T-helper 17 cell (primary cell): ENCODE measurements at regions not wholly inside any gene's neighbourhood (a gene's known extent, or its start where the extent isn't known, plus 50 kb on each side); places are given as distances from the start of the nearest gene placed in this dataset.

Source experiments
- ATAC-seq: fragments of 150-1000 bp; cut with Tn5 transposase; 2 replicates; pipeline ENCODE4 v1.10.0; 2021; ENCODE audit warnings: mild to moderate bottlenecking, moderate library complexity
- DNase-seq, 3 donors: peaks; one replicate each; pipeline versions ENCODE4 v3.0.0 to v3.0.0-alpha.2; 2020 to 2021
- H3K9me3 ChIP-seq: one replicate; pipeline ENCODE4 v1.7.0; 2013; ENCODE audit warnings: low read length, mild to moderate bottlenecking; ENCODE audit not compliant: control insufficient read depth, poor library complexity, severe bottlenecking
- H3K27ac Mint-ChIP-seq: one replicate; pipeline ENCODE4 v1.8.0; 2022; ENCODE audit warnings: mild to moderate bottlenecking, moderate library complexity, mixed read lengths
- H3K27me3 Mint-ChIP-seq: one replicate; pipeline ENCODE4 v1.8.0; 2022; ENCODE audit warnings: mixed read lengths
- H3K36me3 Mint-ChIP-seq: one replicate; pipeline ENCODE4 v1.8.0; 2022; ENCODE audit warnings: low read depth, mixed read lengths
- H3K4me1 Mint-ChIP-seq: one replicate; pipeline ENCODE4 v1.8.0; 2022; ENCODE audit warnings: mild to moderate bottlenecking, mixed read lengths
- H3K4me3 Mint-ChIP-seq: one replicate; pipeline ENCODE4 v1.8.0; 2022; ENCODE audit warnings: mild to moderate bottlenecking, moderate library complexity, mixed read lengths

DNA sequence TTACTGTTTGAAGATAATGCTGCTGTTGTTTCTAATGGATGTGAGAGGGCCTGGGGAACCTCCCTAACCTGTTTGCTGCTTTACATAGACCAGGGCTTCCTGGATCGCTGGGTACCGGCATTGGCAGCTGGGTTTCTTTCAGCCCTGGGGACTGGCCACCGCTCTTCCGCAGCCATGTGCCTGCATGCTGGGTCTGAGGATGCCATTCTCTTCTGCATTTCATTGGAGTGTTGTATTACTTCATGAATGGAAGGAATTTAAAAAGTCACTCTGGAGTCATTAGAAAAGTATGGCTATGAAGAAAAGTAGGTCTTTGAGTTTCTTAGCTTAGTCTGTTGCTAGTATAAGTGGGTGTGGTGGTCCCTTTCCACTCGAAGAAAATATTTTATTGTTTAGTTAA, 107.3 kb upstream of the MGAT5 start:
- ATAC-seq (peak; percentile 23), DNase-seq (no peak)
- Mint-ChIP-seq H3K27me3 (no peaks in the 10 kb centered on the region), H3K4me1 (peaks cover 57% of the 10 kb centered on the region), H3K27ac (peak overlapping the region; percentile 83), H3K36me3 (peaks cover 7% of the 10 kb centered on the region), H3K4me3 (no peak overlapping the region)
- no peaks in the 10 kb centered on the region for H3K9me3 ChIP-seq

DNA sequence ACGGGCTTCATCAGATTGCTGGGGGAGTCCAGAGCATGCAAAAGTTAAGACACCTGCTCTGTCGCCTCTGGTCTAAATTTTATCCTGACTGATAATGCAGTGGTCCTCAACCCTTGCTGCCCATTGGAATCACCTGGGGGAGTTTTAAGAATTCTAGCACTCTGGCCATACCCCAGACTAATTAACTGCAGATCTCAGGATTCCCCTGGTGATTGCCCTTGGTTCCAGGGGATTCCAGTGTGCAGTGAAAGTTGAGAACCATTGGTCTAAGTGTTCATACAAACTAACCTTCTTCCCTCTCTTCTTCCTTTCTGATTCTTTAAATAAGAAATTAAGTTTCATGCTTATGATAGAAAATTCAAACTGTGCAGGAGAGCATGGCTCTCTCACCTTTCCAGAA, 105.7 kb upstream of the MGAT5 start:
- no peaks in the 10 kb centered on the region for H3K9me3 ChIP-seq
- H3K4me3 Mint-ChIP-seq, result no peak overlapping the region
- H3K4me1 Mint-ChIP-seq, result peaks cover 43% of the 10 kb centered on the region
- DNase-seq, result no peak
- peaks cover 4% of the 10 kb centered on the region for H3K36me3 Mint-ChIP-seq
- ATAC-seq, result no peak
- no peaks in the 10 kb centered on the region for H3K27me3 Mint-ChIP-seq
- no peak overlapping the region for H3K27ac Mint-ChIP-seq

DNA sequence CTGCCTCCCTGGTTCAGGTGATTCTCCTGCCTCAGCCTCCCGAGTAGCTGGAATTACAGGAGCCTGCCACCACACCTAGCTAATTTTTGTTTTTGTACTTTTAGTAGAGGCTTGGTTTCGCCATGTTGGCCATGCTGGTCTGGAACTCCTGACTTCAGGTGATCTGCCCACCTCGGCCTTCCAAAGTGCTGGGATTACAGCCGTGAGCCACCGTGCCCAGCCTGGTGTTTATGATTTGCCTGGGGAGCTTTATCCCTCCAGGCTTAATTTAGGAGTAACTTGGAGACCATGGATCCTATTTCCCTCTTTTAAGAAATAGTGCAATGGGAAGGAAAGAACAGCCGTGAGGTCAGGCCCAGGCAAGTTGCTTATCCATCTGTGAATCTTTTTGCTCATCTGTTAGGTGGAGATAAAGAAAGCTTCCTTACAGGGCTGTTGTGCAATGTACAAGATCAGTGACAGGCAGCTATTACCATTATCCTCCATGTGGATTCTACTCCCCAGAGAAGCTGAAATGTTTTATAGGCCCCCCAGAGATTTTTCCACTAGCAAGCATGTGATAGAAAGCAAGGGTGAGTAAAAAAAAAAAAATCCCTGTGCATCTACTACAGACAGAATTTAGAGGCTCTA, 104.9 kb upstream of the MGAT5 start:
- peaks cover 40% of the 10 kb centered on the region for H3K4me1 Mint-ChIP-seq
- H3K27ac Mint-ChIP-seq, result peak overlapping the region; percentile 63
- H3K27me3 Mint-ChIP-seq, result no peaks in the 10 kb centered on the region
- no peak overlapping the region for H3K4me3 Mint-ChIP-seq
- no peak for DNase-seq
- no peaks in the 10 kb centered on the region for H3K9me3 ChIP-seq
- ATAC-seq, result no peak
- no peaks in the 10 kb centered on the region for H3K36me3 Mint-ChIP-seq

DNA sequence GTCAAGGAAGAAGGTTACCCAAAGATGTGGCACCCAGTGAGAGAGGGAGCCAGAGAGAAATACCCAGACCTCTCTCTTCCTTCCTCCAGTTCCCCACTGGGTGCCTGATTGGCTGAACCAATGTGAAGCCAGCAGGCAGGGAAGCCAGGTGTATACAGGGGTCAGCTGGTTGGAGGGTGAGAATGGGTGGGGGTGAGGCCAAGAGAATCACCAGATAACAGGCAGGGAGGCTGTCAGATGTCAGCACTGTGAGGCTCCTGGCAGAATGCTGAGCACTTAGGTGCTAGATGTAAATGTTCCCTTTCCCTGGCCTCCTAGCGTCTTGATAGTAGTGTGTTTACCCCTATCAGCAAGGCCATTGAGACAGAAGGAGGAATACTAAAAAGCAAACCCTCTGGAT, 104.0 kb upstream of the MGAT5 start:
- Mint-ChIP-seq H3K4me1 (peaks cover 40% of the 10 kb centered on the region), H3K4me3 (no peak overlapping the region), H3K27me3 (no peaks in the 10 kb centered on the region), H3K27ac (peak overlapping the region; percentile 63), H3K36me3 (no peaks in the 10 kb centered on the region)
- ATAC-seq (no peak), DNase-seq (no peak)
- H3K9me3 ChIP-seq, result no peaks in the 10 kb centered on the region

DNA sequence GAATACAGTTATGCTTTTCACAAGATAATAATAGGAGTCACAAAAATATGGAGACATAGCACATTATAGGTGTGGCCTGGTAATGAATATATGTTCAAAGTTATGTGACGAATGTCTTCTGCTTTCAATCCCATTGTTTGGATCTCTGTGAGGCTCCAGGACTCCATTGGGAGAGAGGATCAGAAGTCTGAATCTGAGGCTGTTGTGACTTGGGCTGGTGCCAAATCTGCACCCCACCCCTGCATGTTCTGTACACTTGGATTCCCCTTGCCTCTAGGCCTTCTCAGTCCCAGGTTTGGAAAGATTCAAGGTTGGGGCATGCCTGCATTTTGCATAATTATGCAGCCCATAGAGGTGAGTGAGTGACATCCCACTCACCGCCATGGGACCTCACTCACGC, 103.1 kb upstream of the MGAT5 start:
- Mint-ChIP-seq H3K4me3 (no peak overlapping the region), H3K4me1 (peaks cover 40% of the 10 kb centered on the region), H3K27ac (peak overlapping the region; percentile 63), H3K36me3 (peaks cover 2% of the 10 kb centered on the region), H3K27me3 (no peaks in the 10 kb centered on the region)
- no peaks in the 10 kb centered on the region for H3K9me3 ChIP-seq
- ATAC-seq (no peak), DNase-seq (no peak)

DNA sequence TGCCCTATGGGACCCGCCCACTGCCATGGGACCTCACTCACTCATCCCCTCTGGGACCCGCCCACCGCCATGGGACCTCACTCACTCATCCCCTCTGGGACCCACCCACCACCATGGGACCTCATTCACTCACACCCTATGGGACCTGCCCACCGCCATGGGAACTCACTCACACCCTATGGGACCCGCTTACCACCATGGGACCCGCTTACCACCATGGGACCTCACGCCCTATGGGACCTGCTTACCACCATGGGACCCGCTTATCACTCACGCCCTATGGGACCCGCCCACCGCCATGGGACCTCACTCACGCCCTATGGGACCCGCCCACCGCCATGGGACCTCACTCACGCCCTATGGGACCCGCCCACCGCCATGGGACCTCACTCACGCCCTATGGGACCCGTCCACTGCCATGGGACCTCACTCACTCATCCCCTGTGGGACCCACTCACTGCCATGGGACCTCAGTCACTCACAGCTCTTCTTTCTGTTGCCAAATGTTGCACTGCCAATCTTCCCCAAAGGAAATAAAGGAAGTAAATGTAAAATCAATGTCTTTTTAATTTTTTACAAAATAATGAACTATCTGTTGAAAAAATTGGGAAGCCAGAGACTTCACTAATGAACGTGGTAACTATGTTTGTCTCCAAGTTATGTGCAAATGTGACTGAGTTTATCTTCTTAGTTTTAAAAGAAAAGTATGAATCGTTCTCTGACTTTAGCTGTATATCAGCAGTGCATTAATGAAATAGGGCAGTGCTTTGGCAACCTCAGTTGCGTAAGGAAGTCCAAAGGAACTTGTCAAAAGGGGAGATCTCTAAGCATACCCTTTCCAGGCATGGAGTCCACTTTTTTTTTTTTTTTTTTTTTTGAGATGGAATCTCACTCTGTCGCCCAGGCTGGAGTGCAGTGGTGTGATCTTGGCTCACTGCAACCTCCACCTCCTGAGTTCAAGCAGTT, 101.5 kb upstream of the MGAT5 start:
- peaks cover 4% of the 10 kb centered on the region for H3K36me3 Mint-ChIP-seq
- H3K4me3 Mint-ChIP-seq, result no peak overlapping the region
- DNase-seq, result no peak
- ATAC-seq, result no peak
- peaks cover 42% of the 10 kb centered on the region for H3K4me1 Mint-ChIP-seq
- no peaks in the 10 kb centered on the region for H3K27me3 Mint-ChIP-seq
- H3K9me3 ChIP-seq, result no peaks in the 10 kb centered on the region
- H3K27ac Mint-ChIP-seq, result peak overlapping the region; percentile 12

DNA sequence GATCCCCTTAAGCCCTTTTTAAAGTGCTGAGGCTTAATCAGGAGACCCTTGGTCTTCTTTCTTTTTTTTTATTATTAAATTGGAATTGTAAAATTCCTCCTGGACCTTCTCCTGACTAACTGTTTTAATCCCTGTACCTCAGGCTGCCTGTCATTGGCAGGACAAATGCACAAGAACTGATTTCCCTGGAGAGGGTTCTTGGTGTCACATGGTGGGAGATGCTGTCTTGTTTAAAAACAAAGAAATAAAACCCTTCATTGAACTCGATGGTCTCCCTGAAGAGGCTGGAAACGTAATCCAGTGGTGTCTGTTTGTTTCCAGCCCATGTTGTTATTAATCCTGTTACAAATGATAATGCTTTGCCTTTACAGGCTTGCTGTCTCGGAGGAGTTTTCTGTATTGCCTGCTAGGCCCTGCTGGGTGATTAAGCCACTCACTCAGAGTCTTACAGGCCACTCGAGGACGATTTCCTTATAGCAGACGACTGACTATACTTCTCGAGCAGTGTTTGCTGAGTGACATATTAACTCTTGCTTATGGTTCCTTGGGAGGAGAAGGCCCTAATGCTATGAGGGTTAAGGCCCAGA, 100.5 kb upstream of the MGAT5 start:
- no peaks in the 10 kb centered on the region for H3K27me3 Mint-ChIP-seq
- ATAC-seq (no peak), DNase-seq (no peak)
- H3K4me1 Mint-ChIP-seq, result peaks cover 43% of the 10 kb centered on the region
- peak overlapping the region; percentile 78 for H3K27ac Mint-ChIP-seq
- no peak overlapping the region for H3K4me3 Mint-ChIP-seq
- H3K36me3 Mint-ChIP-seq, result peaks cover 4% of the 10 kb centered on the region
- H3K9me3 ChIP-seq, result no peaks in the 10 kb centered on the region

DNA sequence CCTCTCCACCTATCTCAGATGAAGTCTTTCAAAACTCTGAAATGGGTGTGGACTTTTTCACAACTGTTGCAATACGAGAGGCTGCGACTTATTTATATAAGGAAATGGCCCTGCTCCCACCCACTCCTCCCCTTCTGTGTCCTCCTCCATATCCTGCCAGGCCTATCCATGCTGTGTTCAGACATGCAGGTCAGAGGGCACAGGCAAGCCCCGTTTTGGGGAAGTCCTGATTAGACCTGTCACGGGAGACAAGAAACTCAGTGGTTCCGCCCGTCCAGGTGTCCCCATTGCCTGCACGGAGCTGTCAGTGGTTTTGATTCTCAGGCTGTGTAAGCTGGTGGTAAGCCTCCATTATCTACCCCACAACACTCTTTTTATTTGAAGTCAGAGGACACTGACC, 99.6 kb upstream of the MGAT5 start:
- Mint-ChIP-seq H3K4me1 (peaks cover 50% of the 10 kb centered on the region), H3K4me3 (no peak overlapping the region), H3K36me3 (peaks cover 4% of the 10 kb centered on the region), H3K27ac (peak overlapping the region; percentile 78), H3K27me3 (no peaks in the 10 kb centered on the region)
- no peaks in the 10 kb centered on the region for H3K9me3 ChIP-seq
- DNase-seq (no peak), ATAC-seq (peak; percentile 64)

DNA sequence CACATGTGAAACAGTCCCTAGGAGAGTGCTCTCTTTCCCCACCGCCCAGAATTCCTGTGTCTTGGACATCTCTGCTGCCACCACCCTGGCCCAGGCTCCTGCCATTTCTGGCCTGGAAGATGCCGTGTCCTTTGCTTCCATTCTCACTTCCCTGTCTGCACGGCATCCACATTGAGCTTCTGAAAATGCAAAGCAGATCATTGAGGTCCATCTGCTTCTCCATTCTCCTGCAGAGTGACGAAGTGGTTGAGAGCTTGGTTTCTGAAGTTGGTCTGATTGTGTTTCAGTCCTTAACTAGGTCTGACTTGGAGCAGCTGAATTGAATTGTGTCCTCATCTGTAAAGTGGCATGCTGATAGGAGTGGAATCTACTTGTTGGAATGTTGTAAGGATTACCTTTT, 98.7 kb upstream of the MGAT5 start:
- H3K9me3 ChIP-seq, result no peaks in the 10 kb centered on the region
- H3K27me3 Mint-ChIP-seq, result no peaks in the 10 kb centered on the region
- peak overlapping the region; percentile 78 for H3K27ac Mint-ChIP-seq
- ATAC-seq, result peak; percentile 21
- H3K4me1 Mint-ChIP-seq, result peaks cover 50% of the 10 kb centered on the region
- no peak for DNase-seq
- no peak overlapping the region for H3K4me3 Mint-ChIP-seq
- H3K36me3 Mint-ChIP-seq, result peaks cover 4% of the 10 kb centered on the region

DNA sequence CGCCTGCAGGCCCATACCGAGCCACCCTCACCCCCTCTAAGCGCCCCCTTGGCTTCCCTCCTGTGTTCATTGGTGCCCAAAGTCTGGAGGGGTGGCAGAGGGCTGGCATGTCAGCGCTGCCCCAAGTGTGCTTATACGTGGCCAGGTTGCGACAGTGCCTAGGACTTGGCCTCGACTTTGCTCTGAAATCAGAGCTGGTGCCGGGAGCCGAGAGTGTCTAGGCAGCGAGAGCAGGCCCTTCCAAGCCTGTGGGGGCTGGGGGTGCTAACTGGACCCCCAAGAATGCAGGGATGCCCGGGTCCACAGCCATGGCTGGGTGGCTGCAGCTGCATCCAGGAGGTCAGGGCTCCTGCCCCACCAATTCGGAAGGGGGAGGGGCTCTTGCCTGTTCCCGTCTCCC, 95.6 kb upstream of the MGAT5 start:
- ATAC-seq (no peak), DNase-seq (no peak)
- H3K4me3 Mint-ChIP-seq, result peak overlapping the region; percentile 3
- no peaks in the 10 kb centered on the region for H3K9me3 ChIP-seq
- peaks cover 4% of the 10 kb centered on the region for H3K36me3 Mint-ChIP-seq
- H3K27ac Mint-ChIP-seq, result peak overlapping the region; percentile 78
- H3K27me3 Mint-ChIP-seq, result no peaks in the 10 kb centered on the region
- H3K4me1 Mint-ChIP-seq, result peaks cover 77% of the 10 kb centered on the region

DNA sequence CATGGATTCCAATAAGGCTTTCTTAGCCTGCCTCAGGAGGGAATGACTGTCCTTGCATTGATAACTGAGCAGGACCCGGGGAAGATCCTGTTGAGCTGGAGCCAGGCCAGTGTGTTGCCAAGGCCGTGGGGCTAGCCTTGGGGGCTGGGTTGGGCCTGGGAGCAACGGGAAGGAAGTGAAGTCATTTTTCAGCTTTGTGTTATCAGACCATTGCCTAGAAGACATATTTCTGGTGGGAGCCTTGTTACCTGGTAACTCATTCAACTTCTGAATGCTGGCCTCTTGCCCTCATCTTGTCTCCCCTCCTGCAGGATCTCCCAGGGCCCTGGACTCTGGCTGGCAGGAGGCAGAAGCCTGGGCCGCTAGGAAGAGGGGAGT, 92.7 kb upstream of the MGAT5 start:
- Mint-ChIP-seq H3K27ac (peak overlapping the region; percentile 90), H3K27me3 (no peaks in the 10 kb centered on the region), H3K4me3 (peak overlapping the region; percentile 64), H3K36me3 (no peaks in the 10 kb centered on the region), H3K4me1 (peaks cover 83% of the 10 kb centered on the region)
- DNase-seq (no peak), ATAC-seq (peak; percentile 30)
- no peaks in the 10 kb centered on the region for H3K9me3 ChIP-seq

DNA sequence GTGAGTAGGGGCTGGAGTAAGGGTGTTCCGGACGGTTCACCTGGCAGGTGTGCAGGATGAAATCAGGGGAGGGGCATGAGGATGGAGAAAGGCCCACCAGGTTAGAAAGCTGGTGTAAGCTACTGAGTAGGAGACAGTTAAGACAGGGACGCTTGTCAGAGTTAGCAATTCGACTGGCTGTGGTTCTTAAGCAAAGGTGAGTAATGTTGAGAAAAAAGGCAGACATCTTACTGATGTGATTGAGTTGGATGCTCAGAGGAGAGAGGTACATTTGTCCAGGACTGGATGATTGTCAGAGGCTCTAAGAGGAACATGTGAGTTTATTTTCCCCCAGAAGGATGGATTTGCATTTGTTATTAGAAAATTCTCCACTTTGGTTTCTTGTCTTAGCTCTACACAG, 90.5 kb upstream of the MGAT5 start:
- H3K9me3 ChIP-seq, result no peaks in the 10 kb centered on the region
- no peak for DNase-seq
- H3K4me1 Mint-ChIP-seq, result peaks cover 85% of the 10 kb centered on the region
- H3K27ac Mint-ChIP-seq, result peak overlapping the region; percentile 90
- no peak overlapping the region for H3K4me3 Mint-ChIP-seq
- H3K27me3 Mint-ChIP-seq, result no peaks in the 10 kb centered on the region
- ATAC-seq, result no peak
- no peaks in the 10 kb centered on the region for H3K36me3 Mint-ChIP-seq

DNA sequence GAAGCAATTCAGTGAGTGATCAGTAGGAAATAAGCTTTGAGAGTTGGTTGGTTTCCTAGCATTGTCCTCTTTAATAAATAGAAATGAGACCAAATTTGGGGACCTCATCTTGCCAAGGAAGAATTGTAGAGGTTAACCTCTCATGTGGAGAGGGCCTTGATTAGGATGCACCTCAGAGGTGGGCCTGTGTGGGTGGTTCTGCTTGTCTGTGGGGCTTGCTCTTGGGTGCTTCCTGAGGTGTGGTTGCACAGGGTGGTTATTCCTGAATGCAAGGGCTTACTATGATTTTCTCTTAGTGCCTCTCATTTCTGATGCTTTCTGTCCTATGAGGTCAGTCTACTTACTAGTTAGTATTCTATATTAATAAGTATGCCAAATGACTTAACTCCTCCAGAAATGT, 89.6 kb upstream of the MGAT5 start:
- no peaks in the 10 kb centered on the region for H3K9me3 ChIP-seq
- H3K4me3 Mint-ChIP-seq, result no peak overlapping the region
- H3K27me3 Mint-ChIP-seq, result no peaks in the 10 kb centered on the region
- DNase-seq (no peak), ATAC-seq (peak; percentile 33)
- H3K4me1 Mint-ChIP-seq, result peaks cover 85% of the 10 kb centered on the region
- H3K36me3 Mint-ChIP-seq, result no peaks in the 10 kb centered on the region
- H3K27ac Mint-ChIP-seq, result peak overlapping the region; percentile 90
